ENCODE measurements at regions not wholly inside any gene's neighbourhood (a gene's known extent, or its start where the extent isn't known, plus 50 kb on each side); places are given as distances from the start of the nearest gene placed in this dataset.

DNA sequence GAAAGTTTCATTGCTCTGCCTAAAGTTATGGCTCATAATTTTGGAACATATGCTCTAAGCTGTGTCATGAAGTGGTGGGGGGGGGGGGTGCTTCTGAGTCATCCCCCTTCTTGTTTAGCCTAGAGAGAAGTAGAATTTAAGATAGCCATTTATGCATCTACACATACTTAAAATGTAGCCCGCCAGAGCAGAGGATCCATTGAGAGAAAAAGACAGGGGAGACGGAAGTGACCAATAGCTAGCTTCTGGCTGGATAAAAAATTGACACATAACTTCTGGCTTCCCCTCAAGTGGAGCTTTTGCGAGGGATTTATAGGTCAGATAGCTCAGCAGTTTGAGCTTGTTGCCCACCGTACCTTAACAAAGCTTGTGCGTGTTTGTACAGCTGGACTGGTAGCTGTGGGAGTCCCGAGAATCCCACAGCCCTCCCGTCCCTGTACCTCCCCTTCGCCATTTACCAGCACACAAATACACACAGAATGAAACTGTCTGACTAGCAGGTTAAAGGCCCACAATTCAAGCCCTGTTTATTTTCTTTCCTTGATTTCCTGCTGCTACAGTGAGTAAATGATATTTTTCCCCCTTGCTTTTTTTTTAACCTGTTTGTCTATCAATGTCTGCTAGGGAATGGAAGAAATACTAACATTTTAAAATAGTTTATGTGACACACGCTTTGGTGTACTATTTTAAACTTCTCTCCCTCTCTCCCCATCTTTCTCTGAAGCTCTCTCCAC is 232.6 kb upstream of the FERD3L start:
- CTCF ChIA-PET = no interaction called here
- no peak for FAIRE-seq
- Histone ChIP-seq H3K4me3 (no peak overlapping the region), H3K4me1 (no peaks in the 10 kb centered on the region), H3K4me2 (no peak overlapping the region), H3K9me3 (0 out of 3 replicates have a peak, but pooled peaks cover 4% of the 10 kb centered on the region), H3K27ac (no peak overlapping the region)
- no peak for DNase-seq (ENCODE audit: low read depth in 1 of 2, low spot score in 1 of 2)
- no peak for ATAC-seq
- WGBS (ENCODE audit: missing lambda C conversion rate) = 79% methylated on average over 9 of the region's 9 CpGs
- TF ChIP-seq, protein P1, sequence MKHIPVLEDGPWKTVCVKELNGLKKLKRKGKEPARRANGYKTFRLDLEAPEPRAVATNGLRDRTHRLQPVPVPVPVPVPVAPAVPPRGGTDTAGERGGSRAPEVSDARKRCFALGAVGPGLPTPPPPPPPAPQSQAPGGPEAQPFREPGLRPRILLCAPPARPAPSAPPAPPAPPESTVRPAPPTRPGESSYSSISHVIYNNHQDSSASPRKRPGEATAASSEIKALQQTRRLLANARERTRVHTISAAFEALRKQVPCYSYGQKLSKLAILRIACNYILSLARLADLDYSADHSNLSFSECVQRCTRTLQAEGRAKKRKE (CRISPR knock-in tag; IDR thresholded peaks at IDR 0.05; ENCODE audit: low read depth) = no peak
- no peak for TF ChIP-seq MAZ (IDR thresholded peaks at IDR 0.05; ENCODE audit: borderline replicate concordance, low read depth, low read length)
- TF ChIP-seq TP53 (CRISPR knock-in tag; IDR thresholded peaks at IDR 0.05) = no peak
- TF ChIP-seq HOXB13 (CRISPR knock-in tag; IDR thresholded peaks at IDR 0.05; ENCODE audit: low read depth) = no peak
- TF ChIP-seq SMC3 (IDR thresholded peaks at IDR 0.05) = no peak
- no peak for TF ChIP-seq NPAS2 (CRISPR knock-in tag; IDR thresholded peaks at IDR 0.05; ENCODE audit: borderline replicate concordance)
- no peak for TF ChIP-seq KDM5A (IDR thresholded peaks at IDR 0.05)
- TF ChIP-seq HOXA7 (CRISPR knock-in tag; IDR thresholded peaks at IDR 0.05) = no peak
- no peak for TF ChIP-seq JUN (IDR thresholded peaks at IDR 0.05)
- no peak for TF ChIP-seq JUNB (IDR thresholded peaks at IDR 0.05)
- no peak for TF ChIP-seq GATA3 (IDR thresholded peaks at IDR 0.05; ENCODE audit: borderline replicate concordance)
- no peak for TF ChIP-seq ZSCAN20 (CRISPR knock-in tag; IDR thresholded peaks at IDR 0.05)
- POLR2A ChIA-PET = no interaction called here

DNA sequence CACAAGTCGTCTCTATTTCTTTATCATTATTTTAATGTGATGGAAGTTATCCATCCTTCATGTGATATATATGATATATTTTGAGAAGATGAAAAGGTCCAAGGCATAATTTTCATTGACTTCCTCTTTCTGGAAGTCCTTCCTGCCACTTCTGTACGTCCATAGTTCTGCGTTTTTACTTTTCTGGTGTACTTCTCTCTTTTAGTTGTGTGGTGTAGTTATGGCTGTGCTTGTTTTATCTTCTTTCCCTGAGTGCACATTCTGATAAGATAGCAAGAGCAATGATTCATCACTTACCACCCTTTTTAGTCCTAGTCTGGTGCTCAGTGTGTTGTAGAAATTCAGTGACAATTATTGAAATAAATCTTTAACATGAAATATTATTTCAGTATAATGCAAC is 231.3 kb upstream of the FERD3L start:
- no peak overlapping the region for H3K4me3 ChIP-seq
- FAIRE-seq = no peak
- POLR2A ChIA-PET = no interaction called here
- CTCF ChIA-PET = no interaction called here
- H3K4me2 ChIP-seq = no peak overlapping the region
- H3K4me1 ChIP-seq = no peaks in the 10 kb centered on the region
- no peak for TF ChIP-seq FOXS1 (CRISPR knock-in tag; IDR thresholded peaks at IDR 0.05)
- no peak for TF ChIP-seq PHF8 (IDR thresholded peaks at IDR 0.05; ENCODE audit: borderline replicate concordance, low read depth)
- no peak for TF ChIP-seq CHD4 (IDR thresholded peaks at IDR 0.05; ENCODE audit: borderline replicate concordance)
- no peak for TF ChIP-seq CHD2 (IDR thresholded peaks at IDR 0.05; ENCODE audit: low read length, partially characterized antibody)
- TF ChIP-seq, protein P2, sequence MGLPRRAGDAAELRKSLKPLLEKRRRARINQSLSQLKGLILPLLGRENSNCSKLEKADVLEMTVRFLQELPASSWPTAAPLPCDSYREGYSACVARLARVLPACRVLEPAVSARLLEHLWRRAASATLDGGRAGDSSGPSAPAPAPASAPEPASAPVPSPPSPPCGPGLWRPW (IDR thresholded peaks at IDR 0.05) = no peak
- TF ChIP-seq MAZ (IDR thresholded peaks at IDR 0.05; ENCODE audit: borderline replicate concordance, low read depth, low read length) = no peak
- no peak for TF ChIP-seq SREBF2 (IDR thresholded peaks at IDR 0.05)
- ATAC-seq = no peak
- 57% methylated on average over 3 of the region's 3 CpGs for WGBS (ENCODE audit: missing lambda C conversion rate)
- 0 out of 3 replicates have a peak, but pooled peaks cover 4% of the 10 kb centered on the region for H3K9me3 ChIP-seq
- no peak overlapping the region for H3K27ac ChIP-seq
- no peak for DNase-seq (ENCODE audit: low read depth in 1 of 2, low spot score in 1 of 2)

DNA sequence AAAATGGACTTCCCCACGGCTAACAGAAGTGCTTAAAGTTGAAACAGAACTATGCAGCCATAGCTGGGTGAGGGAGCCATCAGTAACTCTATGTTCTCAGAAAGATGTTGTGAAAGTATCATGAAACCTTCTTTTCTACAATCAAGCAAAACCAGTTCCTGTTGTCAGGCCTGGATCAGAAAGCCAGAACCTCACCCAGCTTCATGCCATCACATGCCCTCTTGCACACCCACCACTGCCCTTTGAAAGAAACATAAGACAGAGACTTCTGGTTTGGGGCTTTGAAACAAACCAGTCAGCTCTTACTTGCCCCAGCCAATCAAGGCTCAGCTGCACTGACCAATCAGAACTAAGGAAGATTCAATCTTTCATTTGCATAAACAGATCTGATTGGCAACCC is 230.8 kb upstream of the FERD3L start:
- ChIA-PET POLR2A (no interaction called here), CTCF (no interaction called here)
- FAIRE-seq = no peak
- no peak for DNase-seq (ENCODE audit: low read depth in 1 of 2, low spot score in 1 of 2)
- ATAC-seq = no peak
- H3K27ac ChIP-seq = no peak overlapping the region
- H3K4me1 ChIP-seq = no peaks in the 10 kb centered on the region
- no peak overlapping the region for H3K4me2 ChIP-seq
- H3K9me3 ChIP-seq = 0 out of 3 replicates have a peak, but pooled peaks cover 4% of the 10 kb centered on the region
- 26% methylated on average over 1 of the region's 1 CpG for WGBS (ENCODE audit: missing lambda C conversion rate)
- TF ChIP-seq MYC (IDR thresholded peaks at IDR 0.05; ENCODE audit: borderline replicate concordance, low read length) (no peak), NPAS2 (CRISPR knock-in tag; IDR thresholded peaks at IDR 0.05; ENCODE audit: borderline replicate concordance) (no peak), PHF8 (IDR thresholded peaks at IDR 0.05; ENCODE audit: borderline replicate concordance, low read depth) (no peak), HOXB13 (CRISPR knock-in tag; IDR thresholded peaks at IDR 0.05; ENCODE audit: low read depth) (no peak), RNF2 (IDR thresholded peaks at IDR 0.05; ENCODE audit: borderline replicate concordance, low read depth) (no peak), KDM1A (IDR thresholded peaks at IDR 0.05; ENCODE audit: low read depth) (no peak), SMC3 (IDR thresholded peaks at IDR 0.05) (no peak), FOXS1 (CRISPR knock-in tag; IDR thresholded peaks at IDR 0.05) (no peak), CEBPB (IDR thresholded peaks at IDR 0.05) (no peak), NFE2L2 (conservative IDR thresholded peaks at IDR 0.05; ENCODE audit: low read length) (no peak)
- TF ChIP-seq, protein P3, sequence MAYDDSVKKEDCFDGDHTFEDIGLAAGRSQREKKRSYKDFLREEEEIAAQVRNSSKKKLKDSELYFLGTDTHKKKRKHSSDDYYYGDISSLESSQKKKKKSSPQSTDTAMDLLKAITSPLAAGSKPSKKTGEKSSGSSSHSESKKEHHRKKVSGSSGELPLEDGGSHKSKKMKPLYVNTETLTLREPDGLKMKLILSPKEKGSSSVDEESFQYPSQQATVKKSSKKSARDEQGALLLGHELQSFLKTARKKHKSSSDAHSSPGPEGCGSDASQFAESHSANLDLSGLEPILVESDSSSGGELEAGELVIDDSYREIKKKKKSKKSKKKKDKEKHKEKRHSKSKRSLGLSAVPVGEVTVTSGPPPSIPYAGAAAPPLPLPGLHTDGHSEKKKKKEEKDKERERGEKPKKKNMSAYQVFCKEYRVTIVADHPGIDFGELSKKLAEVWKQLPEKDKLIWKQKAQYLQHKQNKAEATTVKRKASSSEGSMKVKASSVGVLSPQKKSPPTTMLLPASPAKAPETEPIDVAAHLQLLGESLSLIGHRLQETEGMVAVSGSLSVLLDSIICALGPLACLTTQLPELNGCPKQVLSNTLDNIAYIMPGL (CRISPR knock-in tag; IDR thresholded peaks at IDR 0.05; ENCODE audit: borderline replicate concordance) = no peak
- TF ChIP-seq, protein P4, sequence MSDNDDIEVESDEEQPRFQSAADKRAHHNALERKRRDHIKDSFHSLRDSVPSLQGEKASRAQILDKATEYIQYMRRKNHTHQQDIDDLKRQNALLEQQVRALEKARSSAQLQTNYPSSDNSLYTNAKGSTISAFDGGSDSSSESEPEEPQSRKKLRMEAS (IDR thresholded peaks at IDR 0.05) = no peak
- TF ChIP-seq, protein P5, sequence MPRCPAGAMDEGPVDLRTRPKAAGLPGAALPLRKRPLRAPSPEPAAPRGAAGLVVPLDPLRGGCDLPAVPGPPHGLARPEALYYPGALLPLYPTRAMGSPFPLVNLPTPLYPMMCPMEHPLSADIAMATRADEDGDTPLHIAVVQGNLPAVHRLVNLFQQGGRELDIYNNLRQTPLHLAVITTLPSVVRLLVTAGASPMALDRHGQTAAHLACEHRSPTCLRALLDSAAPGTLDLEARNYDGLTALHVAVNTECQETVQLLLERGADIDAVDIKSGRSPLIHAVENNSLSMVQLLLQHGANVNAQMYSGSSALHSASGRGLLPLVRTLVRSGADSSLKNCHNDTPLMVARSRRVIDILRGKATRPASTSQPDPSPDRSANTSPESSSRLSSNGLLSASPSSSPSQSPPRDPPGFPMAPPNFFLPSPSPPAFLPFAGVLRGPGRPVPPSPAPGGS (IDR thresholded peaks at IDR 0.05) = no peak
- H3K4me3 ChIP-seq = no peak overlapping the region

Measured in A549 (cell line).